ENCODE measurements at regions not wholly inside any gene's neighbourhood (a gene's known extent, or its start where the extent isn't known, plus 50 kb on each side); places are given as distances from the start of the nearest gene placed in this dataset.

DNA sequence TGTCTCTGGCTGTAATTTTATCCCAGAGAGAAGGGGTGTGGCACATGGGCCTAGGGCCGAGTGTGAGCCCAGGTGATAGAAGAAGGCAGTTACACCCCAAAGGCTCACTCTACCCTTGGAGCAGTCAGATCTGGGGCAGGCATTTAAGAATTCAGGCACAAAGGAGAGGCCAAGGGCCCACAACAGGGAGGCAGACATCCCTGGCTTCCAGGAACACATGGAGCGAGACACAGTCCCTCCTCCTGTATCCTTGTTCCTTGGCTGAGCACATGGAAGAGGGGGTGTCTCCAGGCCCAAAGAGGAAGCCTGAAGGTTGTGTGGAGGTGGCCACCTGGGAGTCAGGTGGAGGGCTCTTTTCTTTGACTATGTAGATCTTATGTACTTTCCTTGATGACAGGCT is 286.2 kb downstream of the RPS24 start:
- TF ChIP-seq, protein P1, sequence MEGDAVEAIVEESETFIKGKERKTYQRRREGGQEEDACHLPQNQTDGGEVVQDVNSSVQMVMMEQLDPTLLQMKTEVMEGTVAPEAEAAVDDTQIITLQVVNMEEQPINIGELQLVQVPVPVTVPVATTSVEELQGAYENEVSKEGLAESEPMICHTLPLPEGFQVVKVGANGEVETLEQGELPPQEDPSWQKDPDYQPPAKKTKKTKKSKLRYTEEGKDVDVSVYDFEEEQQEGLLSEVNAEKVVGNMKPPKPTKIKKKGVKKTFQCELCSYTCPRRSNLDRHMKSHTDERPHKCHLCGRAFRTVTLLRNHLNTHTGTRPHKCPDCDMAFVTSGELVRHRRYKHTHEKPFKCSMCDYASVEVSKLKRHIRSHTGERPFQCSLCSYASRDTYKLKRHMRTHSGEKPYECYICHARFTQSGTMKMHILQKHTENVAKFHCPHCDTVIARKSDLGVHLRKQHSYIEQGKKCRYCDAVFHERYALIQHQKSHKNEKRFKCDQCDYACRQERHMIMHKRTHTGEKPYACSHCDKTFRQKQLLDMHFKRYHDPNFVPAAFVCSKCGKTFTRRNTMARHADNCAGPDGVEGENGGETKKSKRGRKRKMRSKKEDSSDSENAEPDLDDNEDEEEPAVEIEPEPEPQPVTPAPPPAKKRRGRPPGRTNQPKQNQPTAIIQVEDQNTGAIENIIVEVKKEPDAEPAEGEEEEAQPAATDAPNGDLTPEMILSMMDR (conservative IDR thresholded peaks at IDR 0.05 in 1 of 2, IDR thresholded peaks at IDR 0.05 in 1 of 2; ENCODE audit: extremely low read depth in 1 of 2, insufficient read depth in 1 of 2, low read depth in 1 of 2, low read length in 2 of 2) = no peak
- no peak for TF ChIP-seq EZH2 (IDR thresholded peaks at IDR 0.05; ENCODE audit: borderline replicate concordance, low read length)

Measured in mammary epithelial cell (primary cell).